Adipocyte (in vitro differentiated cells): ENCODE measurements at regions not wholly inside any gene's neighbourhood (a gene's known extent, or its start where the extent isn't known, plus 50 kb on each side); places are given as distances from the start of the nearest gene placed in this dataset.

Source experiments
- DNase-seq: peaks from one replicate; pipeline ENCODE4 v3.0.0-alpha.2; 2015; ENCODE audit warnings: low read depth
- H3K27me3 ChIP-seq: replicated peaks from 2 replicates; pipeline ENCODE4 v1.7.0; 2013; ENCODE audit warnings: mild to moderate bottlenecking, low read length, moderate library complexity; ENCODE audit not compliant: control insufficient read depth, insufficient read depth
- H3K36me3 ChIP-seq: 2 replicates; pipeline ENCODE4 v1.7.0; 2013; ENCODE audit warnings: low read length, mild to moderate bottlenecking, moderate library complexity; ENCODE audit not compliant: control insufficient read depth, insufficient read depth, severe bottlenecking
- H3K4me1 ChIP-seq: 2 replicates; pipeline ENCODE4 v1.7.0; 2013; ENCODE audit warnings: mild to moderate bottlenecking, low read length, moderate library complexity; ENCODE audit not compliant: control insufficient read depth, insufficient read depth
- H3K4me3 ChIP-seq: 2 replicates; pipeline ENCODE4 v1.7.0; 2013; ENCODE audit warnings: mild to moderate bottlenecking, low read length, moderate library complexity
- H3K9ac ChIP-seq: 2 replicates; pipeline ENCODE4 v1.7.0; 2013; ENCODE audit warnings: mild to moderate bottlenecking, low read length, moderate library complexity
- H3K9me3 ChIP-seq: 2 replicates; pipeline ENCODE4 v1.7.0; 2013; ENCODE audit warnings: mild to moderate bottlenecking, low read length, moderate library complexity; ENCODE audit not compliant: control insufficient read depth

GRCh38 chr10:111392910-111393309 lies 316.1 kb downstream of the ADRA2A start:
- Histone ChIP-seq H3K27me3 (no peaks in the 10 kb centered on the region), H3K9ac (peak overlapping the region; percentile 32), H3K4me1 (peaks cover 21% of the 10 kb centered on the region), H3K36me3 (no peaks in the 10 kb centered on the region), H3K9me3 (no peaks in the 10 kb centered on the region), H3K4me3 (no peak overlapping the region)
- no peak for DNase-seq

- no peaks in the 10 kb centered on the region for H3K36me3 ChIP-seq
Measured at GRCh38 chr10:111410740-111411139, 333.9 kb downstream of the ADRA2A start.

GRCh38 chr10:111425459-111425858 lies 348.6 kb downstream of the ADRA2A start:
- H3K4me3 ChIP-seq: no peak overlapping the region
- peaks cover 11% of the 10 kb centered on the region for H3K4me1 ChIP-seq
- H3K27me3 ChIP-seq: peaks cover 18% of the 10 kb centered on the region
- H3K9ac ChIP-seq: no peak overlapping the region
- no peak for DNase-seq
- no peaks in the 10 kb centered on the region for H3K36me3 ChIP-seq
- no peaks in the 10 kb centered on the region for H3K9me3 ChIP-seq

More at GRCh38 chr10:111410740-111411139, 333.9 kb downstream of the ADRA2A start:
- Histone ChIP-seq H3K4me3 (no peak overlapping the region), H3K27me3 (no peaks in the 10 kb centered on the region), H3K9ac (no peak overlapping the region), H3K4me1 (peaks cover 4% of the 10 kb centered on the region), H3K9me3 (no peaks in the 10 kb centered on the region)
- DNase-seq: no peak

GRCh38 chr10:111429288-111430028 lies 352.6 kb downstream of the ADRA2A start:
- Histone ChIP-seq H3K9ac (no peak overlapping the region), H3K36me3 (no peaks in the 10 kb centered on the region), H3K4me3 (no peak overlapping the region), H3K9me3 (no peaks in the 10 kb centered on the region), H3K27me3 (peaks cover 28% of the 10 kb centered on the region), H3K4me1 (peaks cover 11% of the 10 kb centered on the region)
- DNase-seq: no peak

GRCh38 chr10:111430070-111430469 lies 353.2 kb downstream of the ADRA2A start:
- Histone ChIP-seq H3K4me3 (no peak overlapping the region), H3K4me1 (peaks cover 11% of the 10 kb centered on the region), H3K9me3 (no peaks in the 10 kb centered on the region), H3K9ac (no peak overlapping the region), H3K27me3 (peaks cover 33% of the 10 kb centered on the region), H3K36me3 (no peaks in the 10 kb centered on the region)
- DNase-seq: no peak

GRCh38 chr10:111432588-111432987 lies 355.8 kb downstream of the ADRA2A start:
- H3K9me3 ChIP-seq: no peaks in the 10 kb centered on the region
- peaks cover 11% of the 10 kb centered on the region for H3K4me1 ChIP-seq
- DNase-seq: no peak
- peaks cover 35% of the 10 kb centered on the region for H3K27me3 ChIP-seq
- H3K4me3 ChIP-seq: no peak overlapping the region
- no peak overlapping the region for H3K9ac ChIP-seq
- H3K36me3 ChIP-seq: no peaks in the 10 kb centered on the region

- no peak overlapping the region for H3K9ac ChIP-seq
Measured at GRCh38 chr10:111435871-111436270, 359.0 kb downstream of the ADRA2A start.

GRCh38 chr10:111439034-111439842 lies 362.4 kb downstream of the ADRA2A start:
- H3K9ac ChIP-seq: no peak overlapping the region
- no peak overlapping the region for H3K4me3 ChIP-seq
- H3K36me3 ChIP-seq: no peaks in the 10 kb centered on the region
- peaks cover 47% of the 10 kb centered on the region for H3K27me3 ChIP-seq
- no peaks in the 10 kb centered on the region for H3K4me1 ChIP-seq
- no peaks in the 10 kb centered on the region for H3K9me3 ChIP-seq
- DNase-seq: no peak

More at GRCh38 chr10:111435871-111436270, 359.0 kb downstream of the ADRA2A start:
- Histone ChIP-seq H3K4me3 (no peak overlapping the region), H3K9me3 (no peaks in the 10 kb centered on the region), H3K27me3 (peaks cover 46% of the 10 kb centered on the region), H3K4me1 (no peaks in the 10 kb centered on the region), H3K36me3 (no peaks in the 10 kb centered on the region)
- DNase-seq: no peak

GRCh38 chr10:111440501-111440900 lies 363.7 kb downstream of the ADRA2A start:
- no peak overlapping the region for H3K4me3 ChIP-seq
- H3K36me3 ChIP-seq: no peaks in the 10 kb centered on the region
- no peak for DNase-seq
- H3K9me3 ChIP-seq: no peaks in the 10 kb centered on the region
- peaks cover 4% of the 10 kb centered on the region for H3K4me1 ChIP-seq
- peaks cover 40% of the 10 kb centered on the region for H3K27me3 ChIP-seq
- H3K9ac ChIP-seq: no peak overlapping the region

- no peak overlapping the region for H3K4me3 ChIP-seq
- H3K27me3 ChIP-seq: peaks cover 44% of the 10 kb centered on the region
- H3K36me3 ChIP-seq: no peaks in the 10 kb centered on the region
- no peak for DNase-seq
- peaks cover 13% of the 10 kb centered on the region for H3K4me1 ChIP-seq
- H3K9ac ChIP-seq: no peak overlapping the region
- no peaks in the 10 kb centered on the region for H3K9me3 ChIP-seq
Measured at GRCh38 chr10:111445667-111446066, 368.8 kb downstream of the ADRA2A start.

GRCh38 chr10:111446966-111447365 lies 370.1 kb downstream of the ADRA2A start:
- H3K27me3 ChIP-seq: peaks cover 44% of the 10 kb centered on the region
- H3K9ac ChIP-seq: no peak overlapping the region
- H3K4me1 ChIP-seq: peaks cover 13% of the 10 kb centered on the region
- H3K9me3 ChIP-seq: no peaks in the 10 kb centered on the region
- no peak for DNase-seq
- no peak overlapping the region for H3K4me3 ChIP-seq
- H3K36me3 ChIP-seq: no peaks in the 10 kb centered on the region
